Kidney epithelial cell (primary cell): ENCODE measurements at regions not wholly inside any gene's neighbourhood (a gene's known extent, or its start where the extent isn't known, plus 50 kb on each side); places are given as distances from the start of the nearest gene placed in this dataset.

ENCODE experiments used
- DNase-seq: peaks from one replicate; pipeline ENCODE4 v3.0.0-alpha.2; 2010; ENCODE audit warnings: low read depth
- H3K27me3 ChIP-seq: 2 replicates; pipeline ENCODE4 v1.6.0; 2011; ENCODE audit warnings: low read length; ENCODE audit not compliant: control insufficient read depth, insufficient read depth
- H3K36me3 ChIP-seq: 2 replicates; pipeline ENCODE4 v1.5.1; 2011; ENCODE audit warnings: low read length; ENCODE audit not compliant: control insufficient read depth, insufficient read depth
- H3K4me3 ChIP-seq: 2 replicates; pipeline ENCODE4 v1.5.1; 2011; ENCODE audit warnings: low read depth, mild to moderate bottlenecking, control low read depth, low read length
- CTCF ChIP-seq: IDR thresholded peaks from 2 replicates; pipeline ENCODE4 v1.5.1; 2011; ENCODE audit warnings: mild to moderate bottlenecking, moderate library complexity, low read length, control low read depth, inconsistent platforms; ENCODE audit not compliant: insufficient read depth, poor library complexity, severe bottlenecking

GRCh38 chr11:32002311-32002710 lies 88.6 kb upstream of the RCN1 start:
- DNase-seq: no peak
- Histone ChIP-seq H3K4me3 (no peak overlapping the region), H3K27me3 (no peaks in the 10 kb centered on the region), H3K36me3 (no peaks in the 10 kb centered on the region)
- TF ChIP-seq CTCF: no peak

GRCh38 chr11:31997955-31998354 lies 92.9 kb upstream of the RCN1 start:
- H3K27me3 ChIP-seq: peaks cover 3% of the 10 kb centered on the region
- no peak overlapping the region for H3K4me3 ChIP-seq
- no peak for TF ChIP-seq CTCF
- DNase-seq: no peak
- no peaks in the 10 kb centered on the region for H3K36me3 ChIP-seq

GRCh38 chr11:31996159-31996881 lies 94.6 kb upstream of the RCN1 start:
- Histone ChIP-seq H3K4me3 (no peak overlapping the region), H3K27me3 (peaks cover 3% of the 10 kb centered on the region), H3K36me3 (no peaks in the 10 kb centered on the region)
- no peak for TF ChIP-seq CTCF
- no peak for DNase-seq

- Histone ChIP-seq H3K36me3 (no peaks in the 10 kb centered on the region), H3K4me3 (no peak overlapping the region), H3K27me3 (peaks cover 3% of the 10 kb centered on the region)
- no peak for DNase-seq
- no peak for TF ChIP-seq CTCF
These were observed 95.3 kb upstream of the RCN1 start for GRCh38 chr11:31995525-31996094.

GRCh38 chr11:31995032-31995431 lies 95.8 kb upstream of the RCN1 start:
- H3K4me3 ChIP-seq: no peak overlapping the region
- no peak for TF ChIP-seq CTCF
- H3K36me3 ChIP-seq: no peaks in the 10 kb centered on the region
- DNase-seq: no peak
- peaks cover 3% of the 10 kb centered on the region for H3K27me3 ChIP-seq
